Medulla oblongata (tissue), 1 donor: ENCODE measurements at regions not wholly inside any gene's neighbourhood (a gene's known extent, or its start where the extent isn't known, plus 50 kb on each side); places are given as distances from the start of the nearest gene placed in this dataset.

Source experiments
- DNase-seq: peaks from one replicate; pipeline ENCODE4 v3.0.0-alpha.2; 2015; ENCODE audit errors: extremely low spot score

DNA sequence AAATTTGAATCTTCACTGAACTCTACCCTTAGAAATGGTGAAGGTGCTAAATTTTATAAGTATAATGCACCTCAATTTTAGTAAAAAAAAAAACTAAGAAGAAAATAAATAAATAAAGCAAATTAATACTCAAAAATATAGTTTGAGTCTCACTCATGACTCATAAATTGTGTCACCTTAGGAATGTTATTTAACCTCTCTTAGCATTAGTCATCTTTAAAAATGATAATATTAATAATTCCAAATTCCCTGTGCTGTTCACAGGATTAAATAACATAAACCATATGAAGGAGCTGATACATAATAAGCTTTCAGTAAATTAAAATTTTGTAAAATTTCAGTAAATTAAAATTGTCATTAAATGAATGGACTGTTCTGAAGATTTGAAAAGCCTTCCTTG lies 339.8 kb upstream of the RGMB start:
- no peak for DNase-seq

DNA sequence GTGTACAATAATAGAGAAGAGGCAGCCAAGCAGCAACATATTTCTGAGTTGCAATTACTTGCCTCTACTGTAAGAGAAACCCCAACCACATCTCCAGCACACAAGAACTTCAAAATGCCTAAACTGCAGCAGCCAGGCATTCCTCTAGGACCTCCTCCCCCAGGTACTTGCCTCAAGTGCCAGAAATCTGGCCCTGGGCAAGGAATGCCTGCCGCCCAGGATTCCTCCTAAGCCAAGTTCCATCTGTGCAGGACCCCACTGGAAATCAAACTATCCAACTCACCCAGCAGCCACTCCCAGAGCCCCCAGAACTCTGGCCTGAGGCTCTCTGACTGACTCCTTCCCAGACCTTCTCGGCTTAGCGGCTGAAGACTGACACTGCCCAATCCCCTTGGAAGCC lies 336.8 kb upstream of the RGMB start:
- no peak for DNase-seq

DNA sequence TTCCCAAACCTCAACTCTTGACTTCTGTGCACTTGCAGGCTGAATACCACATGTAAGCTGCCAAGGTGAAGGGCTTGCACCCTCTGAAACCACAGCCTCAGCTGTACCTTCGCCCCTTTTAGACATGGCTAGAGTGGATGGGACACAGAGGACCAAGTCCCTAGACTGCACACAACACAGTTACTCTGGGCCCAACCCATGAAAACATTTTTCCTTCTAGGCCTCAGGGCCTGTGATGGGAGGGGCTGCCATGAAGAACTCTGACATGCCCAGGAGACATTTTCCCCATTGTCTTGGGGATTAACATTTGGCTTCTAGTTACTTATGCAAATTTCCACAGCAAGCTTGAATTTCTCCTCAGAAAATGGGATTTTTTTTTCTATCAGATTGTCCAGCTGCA lies 331.0 kb upstream of the RGMB start:
- no peak for DNase-seq

DNA sequence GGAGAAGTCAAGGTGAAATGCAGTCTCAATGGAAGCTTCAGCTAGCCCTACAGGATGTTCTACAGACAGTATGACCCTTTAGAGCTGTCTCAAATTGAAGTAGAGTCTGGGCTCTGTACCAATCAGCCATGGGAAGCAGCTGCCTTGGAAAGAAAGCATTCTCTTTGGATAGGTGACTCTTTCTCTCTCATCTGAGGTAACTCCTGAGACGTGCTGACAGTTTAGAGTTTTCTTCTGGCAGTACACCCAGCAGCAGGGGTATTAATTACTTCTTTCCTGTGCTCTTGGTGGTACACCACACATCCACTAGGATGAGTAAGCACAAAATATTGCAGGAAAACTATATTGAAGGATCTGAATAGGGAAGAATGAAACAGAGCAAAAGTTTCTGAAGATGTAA lies 329.6 kb upstream of the RGMB start:
- no peak for DNase-seq

DNA sequence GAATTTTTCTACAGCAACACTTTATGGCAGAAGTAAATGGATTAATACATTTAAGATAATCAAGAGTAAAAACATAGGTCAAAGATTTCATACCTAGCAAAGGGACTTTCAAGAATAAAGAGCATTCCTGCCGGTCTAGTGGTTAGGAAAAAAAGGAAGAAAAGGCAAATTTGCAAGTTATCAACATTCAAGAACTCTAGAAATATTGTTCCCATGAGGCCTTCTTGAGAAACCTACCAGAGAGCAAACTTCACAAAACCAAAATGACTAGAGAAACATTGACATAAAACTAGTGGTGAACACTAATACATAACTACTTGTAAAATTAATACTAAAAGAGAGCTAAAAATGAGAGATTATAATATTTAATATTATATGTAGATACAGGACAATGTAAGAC lies 320.2 kb upstream of the RGMB start:
- no peak for DNase-seq

DNA sequence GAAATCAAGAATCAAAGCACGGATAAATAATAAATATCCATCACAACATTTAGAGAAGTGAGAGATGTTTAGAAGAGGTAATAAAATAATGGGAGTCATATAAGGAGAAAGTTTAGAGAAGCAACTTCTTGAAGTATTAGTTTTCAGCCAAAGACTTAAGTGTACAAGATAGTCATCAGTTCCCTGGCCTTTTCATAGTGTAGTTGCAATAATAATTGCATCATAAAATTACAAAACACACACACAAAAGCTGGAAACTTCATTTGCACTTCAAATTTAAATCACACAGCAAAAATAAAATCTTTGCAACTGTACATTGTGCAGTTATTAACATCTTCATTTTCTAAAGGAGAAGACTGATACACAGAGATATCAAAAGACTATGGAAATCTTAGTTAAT lies 319.1 kb upstream of the RGMB start:
- no peak for DNase-seq

DNA sequence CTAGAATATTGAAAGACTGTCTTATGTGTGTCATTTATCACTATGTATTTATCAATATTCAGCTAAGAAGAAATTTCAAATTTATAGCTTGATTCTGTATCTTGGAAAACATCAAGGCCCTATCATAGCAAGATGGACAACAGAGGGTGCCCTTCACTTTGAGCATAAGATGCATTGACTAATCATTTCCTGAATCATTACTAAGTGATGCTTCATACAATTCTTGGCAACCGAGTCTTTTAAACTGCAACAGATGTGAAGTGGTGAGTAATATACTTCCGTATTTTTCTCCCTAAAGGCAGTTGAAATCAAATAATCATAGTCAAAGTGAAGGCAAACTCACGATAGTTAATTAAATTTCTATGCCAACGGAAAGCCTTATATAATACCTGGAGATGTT lies 318.6 kb upstream of the RGMB start:
- peak; percentile 22 for DNase-seq

DNA sequence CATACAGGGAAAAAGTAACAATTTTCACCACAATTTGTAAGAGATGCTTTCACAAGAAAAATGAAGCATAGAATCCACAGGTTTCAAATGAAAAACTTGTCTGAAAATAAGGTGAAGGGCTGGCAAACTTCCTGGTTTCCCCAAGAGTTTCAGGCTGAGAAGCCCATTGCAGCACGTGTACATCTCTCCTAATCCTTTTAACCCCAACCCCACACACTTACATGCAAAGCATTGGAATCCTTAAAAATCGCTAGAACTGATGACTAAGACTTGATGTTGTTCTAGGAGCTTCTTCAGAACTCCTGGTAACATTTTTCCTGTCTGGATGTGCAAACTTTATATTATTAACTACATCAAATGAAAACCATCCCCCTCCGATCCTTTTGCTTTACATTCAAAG lies 317.8 kb upstream of the RGMB start:
- no peak for DNase-seq

DNA sequence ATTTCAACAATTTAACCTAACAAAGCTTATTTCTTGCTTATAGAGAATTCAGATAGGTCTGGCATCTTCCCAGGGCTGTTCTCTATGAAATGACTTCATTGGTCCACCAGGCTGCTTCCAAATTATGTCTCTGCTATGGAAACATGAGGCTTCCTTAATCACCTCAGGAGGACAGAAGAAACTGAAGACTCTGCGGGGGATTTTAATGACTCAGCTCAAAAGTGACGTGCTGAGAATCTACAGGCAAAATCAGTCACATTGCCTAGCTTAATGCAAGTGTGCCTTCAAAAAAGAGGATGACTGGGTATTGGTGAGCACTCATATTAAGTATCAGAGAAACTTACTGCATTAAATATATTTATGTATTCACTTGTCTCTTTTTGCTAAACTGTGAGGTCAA lies 315.5 kb upstream of the RGMB start:
- DNase-seq: no peak

DNA sequence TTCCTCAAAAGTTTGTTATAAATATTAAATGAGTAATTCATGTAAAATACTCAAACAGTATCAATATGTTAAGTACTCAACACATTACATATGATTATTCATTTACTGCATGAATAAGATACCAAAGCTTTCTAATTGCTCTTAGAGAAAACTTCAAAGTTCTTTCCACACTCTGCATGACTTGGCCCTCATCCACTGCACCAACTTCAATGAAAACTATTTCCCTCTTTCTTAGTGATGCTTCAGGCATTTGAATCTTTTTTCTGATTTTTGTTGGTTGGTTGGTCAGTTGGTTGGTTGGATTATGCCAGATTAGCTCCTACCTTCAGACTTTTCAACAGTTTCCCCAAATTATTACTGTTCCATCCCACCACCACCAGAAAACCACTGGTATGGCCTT lies 314.7 kb upstream of the RGMB start:
- no peak for DNase-seq

DNA sequence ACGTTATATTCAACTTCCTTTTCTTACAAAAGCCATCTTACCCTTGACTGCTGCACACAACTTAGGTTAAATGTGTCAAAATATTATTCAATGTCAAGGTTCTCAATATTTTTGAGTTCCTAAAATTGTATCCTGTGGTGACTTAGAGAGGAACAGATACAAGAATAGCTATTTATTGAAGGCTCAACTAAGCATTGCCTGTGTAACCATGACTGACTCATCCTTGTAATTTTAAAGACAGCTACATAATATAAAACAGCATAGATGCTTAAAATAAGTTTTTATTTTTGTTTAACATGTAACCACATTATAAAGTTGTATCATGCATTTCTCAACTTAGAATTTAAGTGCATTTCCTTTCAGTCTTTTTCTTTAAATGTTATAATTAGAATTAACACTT lies 312.9 kb upstream of the RGMB start:
- no peak for DNase-seq

DNA sequence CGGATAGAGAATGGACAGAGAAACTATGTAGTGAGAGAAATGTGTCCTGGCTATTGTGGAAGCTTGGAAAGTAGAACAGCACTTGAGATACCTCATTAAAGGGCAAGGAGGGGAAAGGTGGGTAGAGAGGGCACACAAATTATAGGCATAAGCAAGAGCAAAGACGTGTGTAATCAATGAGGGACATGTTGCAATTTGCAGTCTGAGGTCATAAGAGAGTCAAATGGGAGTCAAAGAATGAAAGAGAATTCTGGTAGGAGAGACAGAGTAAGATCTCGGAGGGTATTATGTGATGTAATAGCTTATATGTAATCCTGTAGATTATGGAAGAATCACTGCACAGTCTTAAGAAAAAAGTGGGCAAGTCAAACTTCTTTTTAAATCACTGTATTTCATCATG lies 312.0 kb upstream of the RGMB start:
- no peak for DNase-seq

DNA sequence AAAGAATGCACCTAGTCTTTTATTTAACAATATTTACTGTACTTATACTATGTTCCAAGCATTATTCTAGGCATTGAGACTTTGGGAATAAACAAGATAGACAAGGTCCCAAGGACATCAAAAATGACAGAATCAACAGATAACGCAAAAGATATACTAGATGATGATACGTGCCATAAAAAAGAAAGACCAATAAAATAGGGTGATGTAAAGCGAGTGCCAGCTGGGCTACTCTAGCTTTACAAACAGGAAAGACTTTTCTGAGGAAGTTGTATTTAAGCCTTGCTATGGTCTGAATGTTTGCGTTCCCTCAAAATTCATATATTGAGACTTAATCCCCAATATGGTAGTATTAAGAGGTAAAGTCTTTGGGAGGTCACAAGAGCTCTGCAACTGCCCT lies 310.2 kb upstream of the RGMB start:
- DNase-seq: no peak

DNA sequence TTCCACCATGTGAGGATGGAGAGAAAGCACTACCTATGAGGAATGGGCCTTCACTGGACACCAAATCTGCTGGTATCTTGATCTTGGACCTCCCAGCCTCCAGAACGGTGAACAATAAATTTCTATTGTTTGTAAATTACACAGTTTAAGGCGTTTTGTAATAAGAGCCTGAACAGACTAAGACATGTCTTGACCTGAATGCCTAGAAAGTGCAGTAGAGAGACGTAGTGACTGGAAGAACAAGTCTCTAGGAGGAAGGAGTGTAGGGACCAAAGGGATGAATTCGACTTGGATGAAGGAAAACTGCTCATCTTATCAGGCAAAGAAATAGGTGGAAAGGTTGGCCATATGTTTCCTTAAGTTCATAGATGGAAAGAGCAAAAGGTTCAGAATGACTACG lies 309.8 kb upstream of the RGMB start:
- no peak for DNase-seq

DNA sequence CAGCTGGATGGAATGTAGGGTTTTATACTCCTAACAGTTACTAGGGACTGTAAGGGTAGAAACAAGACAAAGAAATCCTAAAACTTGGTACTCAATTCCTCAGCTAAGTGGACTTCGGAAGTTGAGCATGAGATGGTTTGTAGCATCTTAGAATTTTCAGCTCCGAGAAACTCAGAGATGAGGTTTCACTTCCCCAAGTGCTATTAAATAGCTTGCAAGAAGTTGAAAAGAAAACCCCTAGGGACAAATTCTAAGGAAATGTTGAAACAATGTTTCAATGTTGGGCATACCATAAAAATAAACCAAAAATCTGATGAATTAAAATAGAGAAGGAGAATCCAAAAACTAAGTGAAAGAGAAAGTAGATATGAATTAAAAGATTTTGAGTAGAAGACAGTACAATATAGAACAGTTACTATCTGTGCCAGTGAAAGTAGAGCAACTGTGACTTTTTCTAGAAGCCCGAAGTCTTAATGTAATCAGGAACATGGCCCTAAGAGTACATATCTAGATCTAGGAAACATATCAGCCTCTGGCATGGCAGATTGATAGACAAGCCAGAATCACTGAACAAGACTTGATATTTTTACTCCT lies 308.6 kb upstream of the RGMB start:
- DNase-seq: no peak

DNA sequence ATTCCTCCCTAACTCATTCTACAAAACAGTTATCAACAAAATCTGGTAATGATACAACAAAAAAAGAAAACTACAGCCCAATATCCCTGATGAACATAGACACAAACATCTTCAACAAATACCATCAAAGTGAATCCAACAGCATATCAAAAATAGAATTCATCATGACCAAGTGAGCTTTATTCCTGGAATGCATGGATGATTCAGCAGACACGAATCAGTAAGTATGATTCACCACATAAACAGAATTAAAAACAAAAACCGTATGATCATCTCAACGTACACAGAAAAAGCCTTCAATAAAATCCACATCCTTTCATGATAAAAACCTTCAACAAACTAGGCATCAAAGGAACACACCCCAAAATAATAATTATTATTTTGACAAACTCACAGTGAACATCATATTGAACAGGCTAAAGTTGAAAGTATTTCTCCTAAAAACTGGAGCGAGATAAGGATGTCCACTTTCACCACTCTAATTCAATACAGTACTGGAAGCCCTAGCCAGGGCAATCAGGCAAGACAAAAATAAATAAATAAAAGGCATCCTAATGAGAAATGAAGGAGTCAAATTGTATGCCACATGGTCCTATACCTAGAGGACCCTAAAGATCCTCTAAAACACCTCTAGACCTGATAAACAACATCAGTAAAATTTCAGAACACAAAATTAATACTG lies 305.1 kb upstream of the RGMB start:
- no peak for DNase-seq

DNA sequence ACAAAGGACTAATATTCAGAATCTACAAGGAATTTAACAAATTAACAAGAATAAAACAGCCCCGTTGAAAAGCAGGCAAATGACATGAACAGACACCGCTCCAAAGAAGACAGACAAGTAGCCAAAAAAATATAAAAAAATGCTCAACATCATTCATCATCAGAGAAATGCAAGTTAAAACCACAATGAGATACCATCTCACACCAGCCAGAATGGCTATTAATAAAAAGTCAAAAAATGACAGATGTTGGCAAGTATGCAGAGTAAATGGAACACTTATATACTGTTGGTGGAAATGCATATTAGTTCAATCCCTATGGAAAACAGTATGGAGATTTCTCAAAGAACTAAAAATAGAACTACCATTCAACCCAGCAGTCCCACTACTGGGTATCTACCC lies 302.7 kb upstream of the RGMB start:
- DNase-seq: no peak

DNA sequence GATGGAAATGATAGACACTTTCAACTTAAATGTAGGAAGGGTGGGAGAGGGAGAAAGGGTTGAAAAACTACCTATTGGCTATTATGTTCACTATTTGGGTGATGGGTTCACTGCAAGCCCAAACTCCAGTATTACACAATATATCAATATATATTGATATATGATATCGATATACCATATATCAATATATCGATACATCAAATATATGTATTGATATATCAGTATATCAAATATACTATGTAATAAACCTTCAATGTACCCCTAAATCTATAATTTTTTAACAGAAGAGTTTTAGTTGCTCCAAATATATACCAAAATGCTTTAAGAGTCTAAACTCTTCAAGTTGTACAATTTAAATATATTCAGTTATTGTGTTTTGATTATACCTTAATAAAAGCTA lies 302.0 kb upstream of the RGMB start:
- no peak for DNase-seq

DNA sequence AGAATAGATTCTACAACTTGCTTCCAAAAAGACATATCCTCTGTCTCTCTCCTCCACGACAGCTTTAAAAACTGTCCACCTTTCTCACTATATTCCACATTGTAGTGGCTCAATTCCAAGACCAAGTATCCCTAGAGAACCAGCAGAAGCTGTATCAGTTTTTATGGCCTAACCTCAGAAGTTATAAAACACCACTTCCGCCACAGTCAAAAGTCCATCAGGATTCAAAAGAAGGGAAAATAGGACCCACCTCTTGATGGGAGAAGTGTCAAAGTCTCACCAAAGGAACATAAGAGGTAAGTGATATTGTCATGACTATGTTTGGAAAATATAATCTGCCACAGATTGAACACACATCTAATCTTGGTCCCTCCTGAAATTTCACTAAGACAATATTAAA lies 299.2 kb upstream of the RGMB start:
- no peak for DNase-seq

DNA sequence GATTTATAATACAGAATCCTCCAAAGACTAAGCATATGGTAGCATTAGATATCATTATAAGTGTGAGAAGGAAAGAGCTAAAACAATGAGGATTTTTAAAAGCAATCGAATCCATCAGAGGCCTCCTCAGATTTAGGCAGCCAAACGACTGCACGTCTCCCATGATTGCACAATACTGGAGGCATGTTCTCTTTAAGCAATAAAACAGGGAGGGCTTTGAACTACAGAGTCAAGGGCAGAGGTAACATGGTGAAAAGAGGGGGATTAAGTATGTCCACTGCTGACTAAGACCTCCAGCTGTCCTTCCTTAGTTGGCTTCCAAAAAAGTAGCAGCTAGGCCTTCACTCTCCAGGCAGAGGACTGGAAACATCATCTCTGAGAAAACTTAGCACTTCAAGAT lies 298.7 kb upstream of the RGMB start:
- no peak for DNase-seq

DNA sequence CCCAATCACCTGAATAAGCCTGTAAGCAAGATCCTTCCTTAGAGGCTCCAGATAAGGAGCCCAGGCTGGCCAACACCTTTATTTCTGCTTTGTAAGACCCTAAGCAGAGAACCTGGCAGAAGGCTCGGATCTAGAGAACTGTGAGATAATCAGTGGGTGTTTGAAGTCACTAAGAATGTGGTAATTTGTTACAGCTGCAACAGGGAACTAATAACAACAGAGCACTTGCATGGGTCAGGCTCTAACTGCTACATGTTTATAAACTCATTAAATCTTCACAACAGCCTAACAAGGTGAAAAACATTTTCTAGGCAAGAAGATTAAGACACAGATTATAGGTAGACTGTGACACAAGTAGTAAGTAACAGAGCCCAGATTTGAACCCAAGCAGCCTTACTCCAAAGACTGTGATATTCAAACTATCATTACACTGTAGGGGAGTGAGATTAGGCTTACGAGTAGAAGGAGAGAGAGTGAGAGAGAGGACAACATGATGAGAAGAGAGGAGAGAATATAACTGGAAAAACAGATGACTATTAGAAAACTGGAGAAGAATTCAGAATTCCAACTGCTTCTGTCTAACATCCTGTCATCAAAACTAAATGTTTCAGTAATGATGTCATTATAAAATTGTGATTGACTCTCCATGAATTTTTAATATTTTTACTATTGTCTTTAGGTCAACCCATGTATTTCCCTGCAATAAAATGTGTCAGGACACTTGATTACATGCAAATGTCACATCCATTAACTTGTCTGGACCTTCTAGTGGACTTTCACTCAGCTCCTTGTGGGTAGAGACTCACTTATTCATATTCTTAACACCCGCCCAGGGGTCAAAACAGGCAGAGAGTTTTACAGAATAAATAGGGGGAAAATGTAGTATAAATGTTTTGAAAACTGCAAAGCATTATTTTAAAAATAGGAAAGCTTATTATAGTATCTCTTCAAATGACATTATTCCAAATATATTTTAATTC lies 290.9 kb upstream of the RGMB start:
- DNase-seq: no peak

DNA sequence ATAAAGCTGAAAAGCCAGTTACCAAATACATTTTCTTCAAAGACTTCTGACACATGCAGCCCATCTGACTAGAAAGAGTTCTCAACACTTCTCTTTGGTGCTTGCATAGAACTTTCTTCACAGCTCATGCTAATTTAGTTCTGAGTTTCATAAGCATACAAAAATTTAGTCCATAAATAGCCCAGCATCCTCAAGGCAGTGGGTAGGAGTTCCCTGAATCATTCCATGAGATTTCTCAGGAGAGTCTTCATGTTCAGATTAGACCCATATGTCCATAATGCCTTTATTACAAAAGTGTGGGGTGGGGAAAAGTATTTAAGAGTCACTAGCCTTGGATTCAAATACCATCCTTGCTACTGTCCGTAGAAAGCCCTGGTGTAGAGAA lies 290.2 kb upstream of the RGMB start:
- no peak for DNase-seq

DNA sequence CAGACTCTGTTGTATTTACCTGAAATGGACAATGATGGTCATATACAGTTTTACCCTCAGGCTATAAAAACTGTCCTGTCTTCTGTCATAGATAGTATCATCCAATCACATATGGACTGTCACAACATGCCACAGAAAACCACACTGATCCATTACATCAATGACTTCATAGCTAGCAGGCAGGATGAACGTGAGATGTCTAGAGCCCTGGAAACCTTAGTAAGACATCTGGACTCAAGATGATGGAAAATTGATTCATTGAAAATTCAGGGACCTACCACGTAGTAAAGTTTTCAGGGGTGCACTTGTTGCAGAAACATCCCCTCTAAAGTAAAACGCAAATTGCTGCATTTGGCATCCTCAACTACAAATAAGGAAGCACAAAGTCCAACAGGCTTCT lies 284.4 kb upstream of the RGMB start:
- DNase-seq: no peak
